NCI-H2107 (cell line): ENCODE measurements at regions not wholly inside any gene's neighbourhood (a gene's known extent, or its start where the extent isn't known, plus 50 kb on each side); places are given as distances from the start of the nearest gene placed in this dataset.

Experiments
- DNase-seq: peaks from one replicate; lab custom pipeline; 2025; lab: John Stamatoyannopoulos, UW

- no peak for DNase-seq
Observed at GRCh38 chr14:38901791-38902190, 201.2 kb downstream of the SEC23A start.

GRCh38 chr14:38900887-38901286, 202.1 kb downstream of the SEC23A start:
- DNase-seq: no peak

- no peak for DNase-seq
Observed at GRCh38 chr14:38887696-38888095, 215.3 kb downstream of the SEC23A start.

GRCh38 chr14:38884109-38884508, 218.9 kb downstream of the SEC23A start:
- DNase-seq: no peak

GRCh38 chr14:38883127-38883526, 219.9 kb downstream of the SEC23A start:
- no peak for DNase-seq

GRCh38 chr14:38882533-38882932, 220.5 kb downstream of the SEC23A start:
- DNase-seq: no peak

- no peak for DNase-seq
Observed at GRCh38 chr14:38880643-38881524, 222.2 kb downstream of the SEC23A start.

- no peak for DNase-seq
Observed at GRCh38 chr14:38877744-38878388, 225.2 kb downstream of the SEC23A start.

GRCh38 chr14:38874721-38875120, 228.3 kb downstream of the SEC23A start:
- no peak for DNase-seq

- DNase-seq: no peak
Observed at GRCh38 chr14:38873941-38874612, 229.0 kb downstream of the SEC23A start.

GRCh38 chr14:38870296-38870836, 232.7 kb downstream of the SEC23A start:
- no peak for DNase-seq

- DNase-seq: no peak
Observed at GRCh38 chr14:38868399-38869290, 234.4 kb downstream of the SEC23A start.

GRCh38 chr14:38867561-38868150, 235.4 kb downstream of the SEC23A start:
- peak; percentile 36 for DNase-seq

GRCh38 chr14:38866461-38866860, 236.6 kb downstream of the SEC23A start:
- no peak for DNase-seq

GRCh38 chr14:38862366-38862765, 240.7 kb downstream of the SEC23A start:
- no peak for DNase-seq

- no peak for DNase-seq
Observed at GRCh38 chr14:38860530-38860929, 242.5 kb downstream of the SEC23A start.

- DNase-seq: no peak
Observed at GRCh38 chr14:38856798-38857197, 246.2 kb downstream of the SEC23A start.

GRCh38 chr14:38855513-38855912, 247.5 kb downstream of the SEC23A start:
- DNase-seq: no peak

- DNase-seq: no peak
Observed at GRCh38 chr14:38851111-38851510, 251.9 kb downstream of the SEC23A start.

- no peak for DNase-seq
Observed at GRCh38 chr14:38850664-38851063, 252.4 kb downstream of the SEC23A start.
